ENCODE measurements at regions not wholly inside any gene's neighbourhood (a gene's known extent, or its start where the extent isn't known, plus 50 kb on each side); places are given as distances from the start of the nearest gene placed in this dataset.
A peak's percentile ranks its signal among the peaks of the same experiment; 100 is the strongest.

GRCh38 chr22:49321477-49322055 lies 506.1 kb downstream of the BRD1 start:
- 37 to 52% methylated on average over 30 to 33 of the region's 33 CpGs for WGBS, 2 experiments (ENCODE audit: low coverage in 1 of 2, low lambda C conversion rate in 2 of 2, missing lambda C conversion rate in 2 of 2)
- Histone ChIP-seq H3K27me3 (replicated peaks; ENCODE audit: insufficient read depth) (no peaks in the 10 kb centered on the region), H3K79me2 (ENCODE audit: insufficient read depth) (no peaks in the 10 kb centered on the region), H3K9me2 (ENCODE audit: insufficient read depth) (no peaks in the 10 kb centered on the region), H3K4me1 (ENCODE audit: insufficient read depth) (no peaks in the 10 kb centered on the region), H3K4me2 (ENCODE audit: unreplicated experiment) (no peak overlapping the region), H3F3A (ENCODE audit: insufficient read depth) (no peaks in the 10 kb centered on the region), H3K9me3 (ENCODE audit: low read depth) (no peaks in the 10 kb centered on the region), H2AFZ (no peak overlapping the region), H3K9ac (no peak overlapping the region), H3K27ac (no peak overlapping the region), H3K4me3 (no peak overlapping the region), H3K36me3 (ENCODE audit: low read depth) (no peaks in the 10 kb centered on the region), H4K20me1 (ENCODE audit: insufficient read depth) (no peaks in the 10 kb centered on the region)
- no peak for DNase-seq
- in situ Hi-C loops (cut with MboI) = no loop called here
- TF ChIP-seq EZH2 (IDR thresholded peaks at IDR 0.05; ENCODE audit: insufficient read depth, poor library complexity, severe bottlenecking) (no peak), EZH2phosphoT487 (IDR thresholded peaks at IDR 0.05; ENCODE audit: insufficient read depth, low read depth) (no peak)

- Histone ChIP-seq H3K27me3 (replicated peaks; ENCODE audit: insufficient read depth) (no peaks in the 10 kb centered on the region), H2AFZ (no peak overlapping the region), H3K9me3 (ENCODE audit: low read depth) (no peaks in the 10 kb centered on the region), H3K9ac (no peak overlapping the region), H3K4me1 (ENCODE audit: insufficient read depth) (no peaks in the 10 kb centered on the region), H3K36me3 (ENCODE audit: low read depth) (no peaks in the 10 kb centered on the region), H3K4me2 (ENCODE audit: unreplicated experiment) (no peak overlapping the region), H3K4me3 (no peak overlapping the region), H3F3A (ENCODE audit: insufficient read depth) (no peaks in the 10 kb centered on the region), H3K79me2 (ENCODE audit: insufficient read depth) (no peaks in the 10 kb centered on the region), H3K27ac (no peak overlapping the region), H3K9me2 (ENCODE audit: insufficient read depth) (no peaks in the 10 kb centered on the region), H4K20me1 (ENCODE audit: insufficient read depth) (no peaks in the 10 kb centered on the region)
- in situ Hi-C loops (cut with MboI) = no loop called here
- 63 to 67% methylated on average over 18 to 28 of the region's 29 CpGs for WGBS, 2 experiments (ENCODE audit: low coverage in 1 of 2, low lambda C conversion rate in 2 of 2, missing lambda C conversion rate in 2 of 2)
- no peak for TF ChIP-seq EZH2 (IDR thresholded peaks at IDR 0.05; ENCODE audit: insufficient read depth, poor library complexity, severe bottlenecking)
- TF ChIP-seq EZH2phosphoT487 (IDR thresholded peaks at IDR 0.05; ENCODE audit: insufficient read depth, low read depth) = no peak
- DNase-seq = no peak
These were observed 506.8 kb downstream of the BRD1 start for GRCh38 chr22:49320714-49321476.

GRCh38 chr22:49317369-49317768 lies 510.3 kb downstream of the BRD1 start:
- Histone ChIP-seq H3K9me2 (ENCODE audit: insufficient read depth) (no peaks in the 10 kb centered on the region), H2AFZ (no peak overlapping the region), H3F3A (ENCODE audit: insufficient read depth) (no peaks in the 10 kb centered on the region), H3K27ac (no peak overlapping the region), H3K9me3 (ENCODE audit: low read depth) (no peaks in the 10 kb centered on the region), H3K27me3 (replicated peaks; ENCODE audit: insufficient read depth) (no peaks in the 10 kb centered on the region), H4K20me1 (ENCODE audit: insufficient read depth) (no peaks in the 10 kb centered on the region), H3K4me3 (no peak overlapping the region), H3K79me2 (ENCODE audit: insufficient read depth) (no peaks in the 10 kb centered on the region), H3K4me2 (ENCODE audit: unreplicated experiment) (no peak overlapping the region), H3K9ac (no peak overlapping the region), H3K4me1 (ENCODE audit: insufficient read depth) (no peaks in the 10 kb centered on the region), H3K36me3 (ENCODE audit: low read depth) (no peaks in the 10 kb centered on the region)
- DNase-seq = peak; percentile 1
- 12 to 16% methylated on average over 5 of the region's 5 CpGs for WGBS, 2 experiments (ENCODE audit: low coverage in 1 of 2, low lambda C conversion rate in 2 of 2, missing lambda C conversion rate in 2 of 2)
- TF ChIP-seq EZH2 (IDR thresholded peaks at IDR 0.05; ENCODE audit: insufficient read depth, poor library complexity, severe bottlenecking) (no peak), EZH2phosphoT487 (IDR thresholded peaks at IDR 0.05; ENCODE audit: insufficient read depth, low read depth) (no peak)
- in situ Hi-C loops (cut with MboI) = no loop called here

GRCh38 chr22:49312601-49313000 lies 515.1 kb downstream of the BRD1 start:
- H3K27me3 ChIP-seq (replicated peaks; ENCODE audit: insufficient read depth) = no peaks in the 10 kb centered on the region
- no peak overlapping the region for H3K4me2 ChIP-seq (ENCODE audit: unreplicated experiment)
- H3K9me3 ChIP-seq (ENCODE audit: low read depth) = no peaks in the 10 kb centered on the region
- WGBS, 2 experiments (ENCODE audit: low coverage in 1 of 2, low lambda C conversion rate in 2 of 2, missing lambda C conversion rate in 2 of 2) = 0 to 5% methylated on average over 2 of the region's 2 CpGs
- in situ Hi-C loops (cut with MboI) = no loop called here
- no peak overlapping the region for H3K27ac ChIP-seq
- H3K9me2 ChIP-seq (ENCODE audit: insufficient read depth) = no peaks in the 10 kb centered on the region
- H3K9ac ChIP-seq = no peak overlapping the region
- no peaks in the 10 kb centered on the region for H3F3A ChIP-seq (ENCODE audit: insufficient read depth)
- no peak for TF ChIP-seq EZH2 (IDR thresholded peaks at IDR 0.05; ENCODE audit: insufficient read depth, poor library complexity, severe bottlenecking)
- TF ChIP-seq EZH2phosphoT487 (IDR thresholded peaks at IDR 0.05; ENCODE audit: insufficient read depth, low read depth) = no peak
- no peaks in the 10 kb centered on the region for H3K79me2 ChIP-seq (ENCODE audit: insufficient read depth)
- H2AFZ ChIP-seq = no peak overlapping the region
- no peak for DNase-seq
- H4K20me1 ChIP-seq (ENCODE audit: insufficient read depth) = no peaks in the 10 kb centered on the region
- H3K36me3 ChIP-seq (ENCODE audit: low read depth) = no peaks in the 10 kb centered on the region
- H3K4me1 ChIP-seq (ENCODE audit: insufficient read depth) = no peaks in the 10 kb centered on the region
- H3K4me3 ChIP-seq = no peak overlapping the region
